Smooth muscle cell (in vitro differentiated cells): ENCODE measurements at regions not wholly inside any gene's neighbourhood (a gene's known extent, or its start where the extent isn't known, plus 50 kb on each side); places are given as distances from the start of the nearest gene placed in this dataset.

Source experiments
- DNase-seq: peaks from one replicate; lab custom pipeline; 2025; ENCODE audit not compliant: unreplicated experiment; lab: John Stamatoyannopoulos, UW
- H2AFZ ChIP-seq: fragments of 200-600 bp; sonication (generic); 2 replicates; pipeline ENCODE4 v1.6.0; 2016; ENCODE audit warnings: antibody characterized with exemption, low read depth, mild to moderate bottlenecking
- H3F3A ChIP-seq: fragments of 200-600 bp; sonication (generic); 2 replicates; pipeline ENCODE4 v1.6.0; 2017; ENCODE audit warnings: antibody characterized with exemption, low read depth
- H3K27ac ChIP-seq: fragments of 200-600 bp; sonication (generic); 2 replicates; pipeline ENCODE4 v1.5.1; 2016; ENCODE audit warnings: low read depth, mild to moderate bottlenecking
- H3K27me3 ChIP-seq: fragments of 200-600 bp; sonication (generic); 2 replicates; pipeline ENCODE4 v1.6.1; 2016; ENCODE audit warnings: low read depth, mild to moderate bottlenecking
- H3K36me3 ChIP-seq: fragments of 200-600 bp; sonication (generic); 2 replicates; pipeline ENCODE4 v1.5.1; 2016; ENCODE audit warnings: low read depth
- H3K4me1 ChIP-seq: fragments of 200-600 bp; sonication (generic); 2 replicates; pipeline ENCODE4 v1.5.1; 2016; ENCODE audit warnings: low read depth
- H3K4me2 ChIP-seq: fragments of 200-600 bp; sonication (generic); 2 replicates; pipeline ENCODE4 v1.6.0; 2016; ENCODE audit warnings: mild to moderate bottlenecking
- H3K4me3 ChIP-seq: fragments of 200-600 bp; sonication (generic); 2 replicates; pipeline ENCODE4 v1.5.1; 2016; ENCODE audit warnings: mild to moderate bottlenecking
- H3K79me2 ChIP-seq: fragments of 200-600 bp; sonication (generic); 2 replicates; pipeline ENCODE4 v1.6.0; 2016; ENCODE audit warnings: low read depth, mild to moderate bottlenecking
- H3K9ac ChIP-seq: fragments of 200-600 bp; sonication (generic); 2 replicates; pipeline ENCODE4 v1.6.0; 2016; ENCODE audit warnings: low read depth
- H3K9me3 ChIP-seq: fragments of 200-600 bp; sonication (generic); replicated peaks from 2 replicates; pipeline ENCODE4 v1.5.1; 2016; ENCODE audit warnings: low read depth
- H4K20me1 ChIP-seq: fragments of 200-600 bp; sonication (generic); 2 replicates; pipeline ENCODE4 v1.6.0; 2016; ENCODE audit warnings: low read depth
- CTCF ChIP-seq: fragments of 200-600 bp; sonication (generic); IDR thresholded peaks from 2 replicates; pipeline ENCODE4 v1.5.1; 2017; ENCODE audit warnings: borderline replicate concordance, mild to moderate bottlenecking, antibody characterized with exemption; ENCODE audit not compliant: insufficient read depth, poor library complexity, severe bottlenecking
- WGBS: methylation state at CpG from one replicate; pipeline ENCODE4 v1.1.7; 2016; ENCODE audit warnings: low lambda C conversion rate; 5-methylcytosine and 5-hydroxymethylcytosine counted together

GRCh38 chr14:82878951-82879350 is 1345.3 kb upstream of the SEL1L start:
- H3K9me3 ChIP-seq = no peaks in the 10 kb centered on the region
- DNase-seq = no peak
- 87% methylated on average over 3 of the region's 3 CpGs for WGBS
- H4K20me1 ChIP-seq = no peaks in the 10 kb centered on the region
- no peaks in the 10 kb centered on the region for H3K79me2 ChIP-seq
- no peak overlapping the region for H2AFZ ChIP-seq
- no peak for TF ChIP-seq CTCF
- H3K27ac ChIP-seq = no peak overlapping the region
- H3K4me3 ChIP-seq = no peak overlapping the region
- no peaks in the 10 kb centered on the region for H3K36me3 ChIP-seq
- no peaks in the 10 kb centered on the region for H3F3A ChIP-seq
- no peaks in the 10 kb centered on the region for H3K27me3 ChIP-seq
- no peak overlapping the region for H3K9ac ChIP-seq
- no peaks in the 10 kb centered on the region for H3K4me1 ChIP-seq
- no peak overlapping the region for H3K4me2 ChIP-seq

GRCh38 chr14:82879949-82880535 is 1346.4 kb upstream of the SEL1L start:
- no peaks in the 10 kb centered on the region for H3K9me3 ChIP-seq
- 66% methylated on average over 5 of the region's 5 CpGs for WGBS
- H3K9ac ChIP-seq = no peak overlapping the region
- H3K4me1 ChIP-seq = no peaks in the 10 kb centered on the region
- H3K4me2 ChIP-seq = no peak overlapping the region
- H3K36me3 ChIP-seq = no peaks in the 10 kb centered on the region
- no peak for DNase-seq
- H3K27me3 ChIP-seq = no peaks in the 10 kb centered on the region
- H3K79me2 ChIP-seq = no peaks in the 10 kb centered on the region
- no peak for TF ChIP-seq CTCF
- H3K4me3 ChIP-seq = no peak overlapping the region
- H4K20me1 ChIP-seq = no peaks in the 10 kb centered on the region
- H3F3A ChIP-seq = no peaks in the 10 kb centered on the region
- peak overlapping the region; percentile 20 for H2AFZ ChIP-seq
- H3K27ac ChIP-seq = no peak overlapping the region

- DNase-seq = no peak
- WGBS = 77% methylated on average over 1 of the region's 1 CpG
Observed at GRCh38 chr14:82886670-82887069, 1353.0 kb upstream of the SEL1L start.

More at GRCh38 chr14:82886670-82887069, 1353.0 kb upstream of the SEL1L start:
- no peak for TF ChIP-seq CTCF
- Histone ChIP-seq H4K20me1 (no peaks in the 10 kb centered on the region), H3K36me3 (no peaks in the 10 kb centered on the region), H3K4me3 (no peak overlapping the region), H3F3A (no peaks in the 10 kb centered on the region), H2AFZ (no peak overlapping the region), H3K4me2 (no peak overlapping the region), H3K27me3 (no peaks in the 10 kb centered on the region), H3K27ac (no peak overlapping the region), H3K9me3 (no peaks in the 10 kb centered on the region), H3K79me2 (no peaks in the 10 kb centered on the region), H3K4me1 (no peaks in the 10 kb centered on the region), H3K9ac (no peak overlapping the region)
